Hematopoietic multipotent progenitor cell treated with erythropoietin and hydrocortisone succinate and interleukin-3 and kit ligand, for 8 days (in vitro differentiated cells): ENCODE measurements at regions not wholly inside any gene's neighbourhood (a gene's known extent, or its start where the extent isn't known, plus 50 kb on each side); places are given as distances from the start of the nearest gene placed in this dataset.
A peak's percentile ranks its signal among the peaks of the same experiment; 100 is the strongest.

Experiments
- DNase-seq: peaks from one replicate; pipeline ENCODE4 v3.0.0-alpha.2; 2015

DNA sequence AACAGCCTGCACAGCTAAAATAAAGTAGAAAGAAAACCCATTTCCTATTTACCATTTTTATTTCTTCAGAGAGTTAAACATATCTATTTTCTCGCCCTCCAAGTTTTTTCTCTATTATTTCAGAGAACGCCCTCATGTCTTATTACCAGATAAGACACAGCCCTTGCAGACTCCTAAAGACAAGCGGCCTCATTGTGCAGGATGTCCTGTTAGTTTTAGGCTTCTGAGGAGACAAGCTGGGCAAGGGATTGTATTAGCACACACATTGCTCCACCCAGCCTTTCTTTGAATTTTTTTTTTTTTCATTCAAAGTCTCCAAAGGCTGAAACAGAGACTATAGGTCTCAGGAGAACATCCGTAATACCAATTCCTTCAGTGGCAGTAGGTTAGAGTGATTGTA is 101.8 kb upstream of the UBL3 start:
- no peak for DNase-seq

DNA sequence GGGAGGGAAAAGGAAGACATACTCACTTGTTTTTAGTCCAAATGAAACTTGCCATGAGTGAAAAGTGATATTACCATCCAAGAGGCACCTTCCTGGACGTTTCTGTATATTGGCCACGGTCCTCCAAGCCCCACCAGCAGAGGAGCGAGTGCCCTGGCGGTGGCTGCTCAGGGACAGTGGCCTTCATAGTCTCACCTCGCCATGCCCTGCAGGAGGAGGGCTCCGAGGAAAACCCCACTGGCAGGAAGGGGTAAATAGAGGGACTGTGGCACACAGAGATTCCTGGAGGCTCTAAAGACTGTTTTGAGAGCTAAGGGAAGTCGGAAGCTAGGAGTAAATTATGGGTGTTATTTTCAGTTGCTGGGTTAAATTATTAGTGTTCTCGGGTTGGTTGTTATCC is 98.4 kb upstream of the UBL3 start:
- no peak for DNase-seq

- no peak for DNase-seq
Observed at GRCh38 chr13:29948244-29948643, 97.8 kb upstream of the UBL3 start.

GRCh38 chr13:29947839-29948238 is 97.4 kb upstream of the UBL3 start:
- DNase-seq = no peak

DNA sequence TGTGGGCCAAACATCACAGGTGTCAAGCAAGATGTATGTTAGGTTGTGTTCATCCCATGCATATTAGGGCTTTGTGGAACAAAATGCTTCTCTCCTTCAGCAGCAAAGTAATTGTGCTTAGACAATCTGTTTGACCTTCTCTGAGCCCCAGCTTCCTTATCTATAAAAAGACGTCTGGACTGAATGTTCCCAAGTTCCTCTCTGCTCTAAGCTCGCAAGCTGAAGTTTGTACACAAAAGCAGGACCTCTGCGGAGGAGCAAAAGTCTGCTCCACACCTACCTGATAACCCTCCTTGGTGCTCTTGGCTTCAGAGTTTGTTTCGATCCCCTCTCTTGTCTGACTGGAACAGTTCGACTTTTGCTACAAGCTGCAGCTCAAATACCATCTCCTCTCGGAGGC is 95.7 kb upstream of the UBL3 start:
- DNase-seq = no peak

DNA sequence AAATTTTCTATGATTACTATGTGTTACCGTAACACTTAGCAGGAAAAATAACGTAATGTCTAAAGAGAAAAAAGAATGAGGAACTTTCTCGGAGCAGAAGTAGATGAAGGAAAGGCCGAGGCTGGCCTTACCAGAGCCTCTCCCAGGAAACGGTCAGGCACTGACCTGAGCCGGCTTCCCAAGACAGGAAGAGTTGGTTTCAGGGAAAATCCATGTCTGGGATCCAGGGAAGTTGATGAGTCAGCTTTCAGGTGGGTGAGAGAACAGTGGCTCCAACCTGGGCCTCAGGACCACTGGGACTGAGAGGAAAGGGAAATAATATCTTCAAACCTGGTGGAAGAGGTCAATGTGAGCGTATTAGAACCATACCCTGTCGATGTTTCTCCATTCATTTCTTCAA is 93.3 kb upstream of the UBL3 start:
- DNase-seq = no peak

DNA sequence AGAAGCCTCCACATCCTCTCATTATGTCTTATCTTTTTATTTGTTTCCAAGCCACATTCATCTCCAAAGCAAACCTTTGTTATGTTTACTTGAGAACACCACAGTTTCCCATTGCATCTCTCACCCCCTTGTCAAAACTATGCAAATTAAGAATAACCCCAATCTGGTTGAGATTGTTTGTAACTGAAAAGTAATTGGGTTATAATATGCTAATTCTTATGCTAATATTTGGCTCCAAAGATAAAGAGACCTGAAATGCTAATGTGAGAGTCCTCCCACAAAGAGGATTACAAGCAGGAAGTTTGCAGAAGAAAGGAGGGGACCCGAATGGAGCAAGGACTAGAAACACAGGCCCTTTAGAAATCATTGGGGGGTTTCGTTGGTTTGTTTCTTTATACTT is 92.9 kb upstream of the UBL3 start:
- no peak for DNase-seq

- no peak for DNase-seq
Observed at GRCh38 chr13:29940715-29941114, 90.3 kb upstream of the UBL3 start.

DNA sequence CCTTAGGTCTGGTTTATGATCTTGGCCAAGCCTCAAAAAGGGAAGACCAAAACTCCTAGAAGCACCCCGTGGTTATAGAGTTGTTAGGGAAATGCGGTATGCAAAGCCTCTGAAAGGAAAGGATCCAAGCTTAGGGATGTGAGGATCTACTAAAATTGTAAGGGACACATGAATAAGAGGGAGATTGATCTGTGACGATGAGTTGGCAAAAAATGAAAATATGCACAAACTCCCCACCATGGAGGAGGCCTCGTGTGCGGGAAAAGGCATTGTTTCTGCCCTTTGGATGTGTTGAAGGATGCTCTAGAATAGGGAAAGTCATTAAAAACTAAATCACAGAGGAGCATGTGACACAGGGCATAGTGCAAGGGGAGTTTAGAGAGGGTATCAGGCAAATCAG is 88.7 kb upstream of the UBL3 start:
- no peak for DNase-seq

DNA sequence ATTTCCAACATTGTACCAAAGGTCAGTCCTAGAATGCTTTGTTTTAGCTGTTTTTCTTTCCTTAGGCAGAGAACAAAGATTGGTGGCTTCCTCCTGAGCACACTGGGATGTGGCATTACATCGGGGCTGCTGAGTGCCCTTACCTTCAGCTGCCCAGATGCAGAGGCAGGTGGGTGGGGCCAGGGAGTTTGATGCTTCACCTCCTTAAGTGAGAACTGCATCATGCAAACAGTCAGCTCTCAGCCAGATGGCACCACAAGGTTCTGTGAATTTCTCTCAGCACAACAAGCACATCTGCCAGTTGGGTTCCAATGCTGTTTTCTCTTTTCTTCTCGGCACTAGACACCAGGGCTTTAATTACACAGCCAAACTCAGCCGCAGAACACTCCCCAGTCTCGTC is 87.4 kb upstream of the UBL3 start:
- DNase-seq = no peak

- DNase-seq = no peak
Observed at GRCh38 chr13:29937379-29937778, 87.0 kb upstream of the UBL3 start.

GRCh38 chr13:29936956-29937355 is 86.5 kb upstream of the UBL3 start:
- DNase-seq = no peak

DNA sequence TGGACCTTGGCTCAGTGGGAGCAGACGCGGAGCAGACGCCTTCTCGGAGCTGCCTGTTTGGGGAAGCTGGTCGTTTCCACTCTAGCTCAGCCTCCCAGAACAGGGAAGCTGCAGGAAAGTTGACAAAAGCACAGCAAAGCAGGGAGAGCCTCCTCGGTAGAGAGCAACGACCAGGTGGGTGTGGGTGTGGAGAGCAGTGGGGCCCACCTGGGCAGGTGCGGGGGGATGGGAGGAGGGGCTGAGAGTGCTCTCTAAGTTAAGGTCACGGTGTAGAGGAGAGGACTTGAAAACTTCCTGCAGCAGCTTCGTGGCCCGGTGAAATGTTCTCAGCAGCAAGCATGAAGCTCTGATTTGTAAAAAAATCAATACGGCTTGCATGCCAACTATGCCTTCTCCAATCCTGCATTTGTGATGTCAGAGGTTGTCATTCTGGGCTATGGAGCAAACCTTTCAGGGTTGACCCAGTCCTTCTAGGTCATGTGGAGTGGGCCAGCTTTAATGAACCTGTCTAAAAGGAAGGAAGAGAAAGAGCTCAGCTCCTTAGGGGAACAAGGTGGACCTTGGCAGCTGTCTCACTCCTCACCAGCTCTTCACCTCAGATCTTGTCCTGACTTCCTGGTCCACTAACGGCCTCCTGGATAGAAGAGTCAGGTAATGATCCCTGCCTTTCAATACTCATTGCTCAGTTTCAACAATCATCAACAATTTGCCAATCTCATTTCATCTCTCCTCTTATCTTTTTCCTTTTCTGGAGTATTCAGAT is 85.8 kb upstream of the UBL3 start:
- no peak for DNase-seq

GRCh38 chr13:29935309-29935981 is 85.0 kb upstream of the UBL3 start:
- DNase-seq = no peak

DNA sequence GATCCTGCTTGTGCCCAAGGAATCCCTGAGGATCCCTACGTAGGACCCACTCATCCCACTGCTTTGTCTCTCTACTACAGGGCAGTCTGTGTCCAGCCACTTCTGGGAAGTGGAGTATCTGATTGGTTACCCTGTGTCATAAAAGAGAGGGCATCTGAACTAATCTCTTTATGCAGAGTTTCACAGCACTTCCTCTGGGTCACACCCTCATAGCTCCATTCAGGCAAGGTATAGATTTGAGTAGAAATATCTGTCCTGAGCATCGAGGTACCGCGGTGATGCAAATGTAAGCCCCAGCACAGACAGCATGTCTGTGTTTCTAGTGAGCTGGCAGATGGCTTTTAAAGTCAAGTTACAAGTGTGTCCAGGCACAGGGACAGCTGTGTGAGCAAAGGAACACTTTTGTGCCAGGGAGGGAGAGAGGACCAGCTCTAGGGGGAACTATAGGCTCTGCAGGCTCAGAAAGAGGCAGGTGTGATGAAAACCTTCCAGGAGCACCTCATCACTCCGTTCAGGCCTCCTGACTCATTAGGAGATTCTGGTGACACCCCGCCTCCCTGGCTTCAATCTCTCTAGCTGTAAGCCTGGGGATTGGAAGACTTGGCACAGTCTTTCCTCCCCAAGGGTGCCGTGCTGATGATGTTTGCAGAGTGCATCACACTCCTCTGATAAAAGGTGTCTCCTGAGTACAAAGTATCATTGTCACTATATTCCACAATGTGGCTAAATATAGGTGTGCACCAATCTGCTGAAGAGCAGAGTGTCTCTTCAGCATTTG is 84.3 kb upstream of the UBL3 start:
- no peak for DNase-seq

- no peak for DNase-seq
Observed at GRCh38 chr13:29933401-29933800, 83.0 kb upstream of the UBL3 start.

DNA sequence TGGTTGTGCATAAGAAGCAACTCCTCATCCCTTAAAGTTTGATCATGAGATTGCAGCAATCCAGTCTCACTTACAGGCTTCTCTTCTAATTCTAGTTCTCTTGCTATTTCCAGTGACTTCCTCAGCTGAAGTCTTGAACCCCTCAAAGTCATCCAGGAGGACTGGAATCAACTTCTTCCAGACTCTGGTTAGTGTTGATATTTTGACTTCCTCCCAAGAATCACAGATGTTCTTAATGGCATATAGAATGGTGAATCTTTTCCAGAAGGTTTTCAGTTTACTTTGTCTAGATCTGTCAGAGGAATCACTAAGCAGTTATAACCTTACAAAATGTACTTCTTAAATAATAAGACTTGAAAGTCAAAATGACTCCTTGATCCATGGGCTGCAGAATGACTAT is 81.3 kb upstream of the UBL3 start:
- DNase-seq = no peak

DNA sequence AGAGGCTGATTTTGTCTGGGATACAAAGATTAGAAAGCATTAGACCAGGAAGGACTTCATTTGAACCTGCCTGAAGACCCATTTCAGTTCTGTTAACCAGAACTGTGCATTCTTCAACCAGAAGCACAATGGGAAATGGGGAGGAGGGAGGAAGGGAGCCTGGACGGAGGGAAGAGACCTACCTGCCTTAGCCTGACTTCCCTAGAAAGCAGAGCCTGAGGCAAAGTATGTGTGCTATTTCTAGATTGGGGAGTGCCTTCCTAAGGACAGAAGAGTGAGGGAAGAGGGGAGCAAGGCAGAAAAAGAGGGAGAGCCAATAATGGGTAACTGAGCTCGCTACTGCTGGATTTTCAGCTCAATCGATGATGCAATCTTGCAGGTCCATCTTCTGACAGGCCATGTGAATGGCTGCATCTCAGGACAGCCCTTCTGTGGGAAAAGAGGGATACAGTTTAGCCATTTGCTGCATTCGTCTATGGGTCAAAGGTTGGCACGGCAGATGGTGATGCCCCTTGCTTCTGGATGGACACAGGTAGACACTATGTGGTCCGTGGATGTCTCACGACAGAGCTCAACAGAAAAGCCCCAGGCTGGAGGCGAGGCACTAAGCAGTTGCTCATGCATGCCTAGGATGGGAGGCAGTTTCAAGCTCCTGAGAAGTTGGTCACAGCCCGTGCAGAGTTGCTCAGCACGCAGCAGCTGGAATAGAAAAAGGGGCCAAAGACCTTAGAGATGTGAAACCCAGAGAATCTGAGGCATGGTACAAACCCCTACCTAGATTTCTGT is 78.8 kb upstream of the UBL3 start:
- no peak for DNase-seq

GRCh38 chr13:29926098-29926476 is 75.7 kb upstream of the UBL3 start:
- DNase-seq = no peak

GRCh38 chr13:29925457-29926097 is 75.2 kb upstream of the UBL3 start:
- DNase-seq = peak; percentile 11

GRCh38 chr13:29924482-29925350 is 74.3 kb upstream of the UBL3 start:
- DNase-seq = no peak
